Loucy (cell line): ENCODE measurements at regions not wholly inside any gene's neighbourhood (a gene's known extent, or its start where the extent isn't known, plus 50 kb on each side); places are given as distances from the start of the nearest gene placed in this dataset.

Source experiments
- H2AFZ ChIP-seq: fragments of 200-600 bp; sonication (generic); 2 replicates; pipeline ENCODE4 v1.6.0; 2016; ENCODE audit warnings: antibody characterized with exemption, mild to moderate bottlenecking, low read length, moderate library complexity
- H3F3A ChIP-seq: fragments of 200-600 bp; 2 replicates; pipeline ENCODE4 v1.6.0; 2016; ENCODE audit warnings: antibody characterized with exemption, low read depth, mild to moderate bottlenecking
- H3K27me3 ChIP-seq: fragments of 200-600 bp; sonication (generic); 2 replicates; pipeline ENCODE4 v1.6.1; 2014; ENCODE audit warnings: low read length, mild to moderate bottlenecking; ENCODE audit not compliant: insufficient read depth, poor library complexity, severe bottlenecking
- H3K36me3 ChIP-seq: fragments of 200-600 bp; sonication (generic); 2 replicates; pipeline ENCODE4 v1.6.1; 2016; ENCODE audit warnings: low read length; ENCODE audit not compliant: insufficient read depth
- H3K4me1 ChIP-seq: fragments of 200-600 bp; sonication (generic); 2 replicates; pipeline ENCODE4 v1.5.1; 2014; ENCODE audit warnings: low read length, mild to moderate bottlenecking; ENCODE audit not compliant: insufficient read depth, poor library complexity, severe bottlenecking
- H3K4me2 ChIP-seq: fragments of 200-600 bp; sonication (generic); 2 replicates; pipeline ENCODE4 v1.6.0; 2014; ENCODE audit warnings: antibody characterized with exemption, low read length, low read depth, mild to moderate bottlenecking; ENCODE audit not compliant: poor library complexity, severe bottlenecking
- H3K4me3 ChIP-seq: fragments of 200-600 bp; sonication (generic); 2 replicates; pipeline ENCODE4 v1.5.1; 2014; ENCODE audit warnings: low read length, mild to moderate bottlenecking, mixed read lengths; ENCODE audit not compliant: poor library complexity, severe bottlenecking
- H3K79me2 ChIP-seq: fragments of 200-600 bp; sonication (generic); 2 replicates; pipeline ENCODE4 v1.6.1; 2014; ENCODE audit warnings: low read length; ENCODE audit not compliant: insufficient read depth
- H3K9ac ChIP-seq: fragments of 200-600 bp; sonication (generic); 2 replicates; pipeline ENCODE4 v1.6.0; 2014; ENCODE audit warnings: mild to moderate bottlenecking, low read depth, low read length, moderate library complexity; ENCODE audit not compliant: poor library complexity, severe bottlenecking
- H3K9me2 ChIP-seq: fragments of 200-600 bp; sonication (generic); replicated peaks from 2 replicates; pipeline ENCODE4 v1.6.1; 2016; ENCODE audit warnings: low read depth, low read length, mixed read lengths
- H3K9me3 ChIP-seq: fragments of 200-600 bp; sonication (generic); 2 replicates; pipeline ENCODE4 v1.6.1; 2014; ENCODE audit warnings: mild to moderate bottlenecking, antibody characterized with exemption, low read length, low read depth; ENCODE audit not compliant: insufficient read depth
- H4K20me1 ChIP-seq: fragments of 200-600 bp; sonication (generic); 2 replicates; pipeline ENCODE4 v1.6.0; 2014; ENCODE audit warnings: antibody characterized with exemption, low read length, mild to moderate bottlenecking; ENCODE audit not compliant: insufficient read depth, poor library complexity, severe bottlenecking
- CTCF ChIP-seq: fragments of 200-600 bp; sonication (generic); conservative IDR thresholded peaks from 2 replicates; pipeline ENCODE4 v1.5.1; 2014; ENCODE audit warnings: mild to moderate bottlenecking, antibody characterized with exemption, low read length
- EZH2phosphoT487 ChIP-seq: fragments of 200-600 bp; IDR thresholded peaks from 2 replicates; pipeline ENCODE4 v1.6.1; 2018; ENCODE audit warnings: antibody characterized with exemption, mild to moderate bottlenecking, moderate library complexity, borderline replicate concordance

GRCh38 chr13:76198568-76199163 is 562.5 kb downstream of the LMO7 start:
- Histone ChIP-seq H3K4me1 (no peaks in the 10 kb centered on the region), H3K79me2 (no peaks in the 10 kb centered on the region), H3K4me3 (no peak overlapping the region), H3F3A (no peaks in the 10 kb centered on the region), H3K9me3 (no peaks in the 10 kb centered on the region), H3K4me2 (no peak overlapping the region), H3K9me2 (no peaks in the 10 kb centered on the region), H3K9ac (no peak overlapping the region), H3K27me3 (no peaks in the 10 kb centered on the region), H3K36me3 (no peaks in the 10 kb centered on the region), H4K20me1 (no peaks in the 10 kb centered on the region), H2AFZ (no peak overlapping the region)
- TF ChIP-seq CTCF = no peak
- no peak for TF ChIP-seq EZH2phosphoT487

- Histone ChIP-seq H3K4me2 (no peak overlapping the region), H3K9ac (no peak overlapping the region), H2AFZ (no peak overlapping the region), H3K9me2 (no peaks in the 10 kb centered on the region), H3K36me3 (no peaks in the 10 kb centered on the region), H3K4me1 (no peaks in the 10 kb centered on the region), H3K9me3 (no peaks in the 10 kb centered on the region), H3F3A (no peaks in the 10 kb centered on the region), H4K20me1 (no peaks in the 10 kb centered on the region), H3K27me3 (no peaks in the 10 kb centered on the region), H3K4me3 (no peak overlapping the region), H3K79me2 (no peaks in the 10 kb centered on the region)
- TF ChIP-seq EZH2phosphoT487 = no peak
- TF ChIP-seq CTCF = no peak
Measured at GRCh38 chr13:76189882-76190519, 553.9 kb downstream of the LMO7 start.

GRCh38 chr13:76175961-76176725 is 540.0 kb downstream of the LMO7 start:
- Histone ChIP-seq H3K9me2 (no peaks in the 10 kb centered on the region), H3K9me3 (0 out of 2 replicates have a peak, but pooled peaks cover 4% of the 10 kb centered on the region), H3K36me3 (no peaks in the 10 kb centered on the region), H3K4me3 (no peak overlapping the region), H3K9ac (no peak overlapping the region), H3F3A (no peaks in the 10 kb centered on the region), H3K4me1 (no peaks in the 10 kb centered on the region), H3K4me2 (no peak overlapping the region), H4K20me1 (no peaks in the 10 kb centered on the region), H2AFZ (no peak overlapping the region), H3K79me2 (no peaks in the 10 kb centered on the region), H3K27me3 (no peaks in the 10 kb centered on the region)
- no peak for TF ChIP-seq EZH2phosphoT487
- TF ChIP-seq CTCF = no peak
